HCT116 (cell line): ENCODE measurements at regions not wholly inside any gene's neighbourhood (a gene's known extent, or its start where the extent isn't known, plus 50 kb on each side); places are given as distances from the start of the nearest gene placed in this dataset.

ENCODE experiments used
- ATAC-seq: fragments of 200-7000 bp; cut with Tn5 transposase; 2 replicates; pipeline ENCODE4 v1.9.1; 2020; ENCODE audit warnings: mild to moderate bottlenecking, moderate library complexity
- BruUV-seq: library from RNA; stranded (reverse); fragments of 400-500 nt; replicated peaks from 2 replicates; lab custom pipeline; 2021; lab: Mats Ljungman, UMichigan
- CTCF ChIA-PET: fragments of 300-600 bp; sonication (Branson Sonifier 250); formaldehyde crosslinking; loops from one replicate; lab custom pipeline; 2021; ENCODE audit warnings: antibody characterized with exemption; lab: Charles Lee
- POLR2A ChIA-PET: fragments of 300-600, 350-600 bp; sonication (Branson Sonifier 250); formaldehyde crosslinking; loops from one replicate; lab custom pipeline; 2021; ENCODE audit warnings: antibody characterized with exemption; lab: Charles Lee
- RAD21 ChIA-PET, 2 experiments: fragments of 300-600 bp; sonication (Branson Sonifier 250); formaldehyde crosslinking; loops; one replicate each; lab custom pipeline; 2023; ENCODE audit warnings: low total read pairs in 2 of 2; ENCODE audit not compliant: uncharacterized antibody in 2 of 2, unreplicated experiment in 2 of 2, low non-redundant PET in 1 of 2; lab: Charles Lee
- DNase-seq: peaks from one replicate; pipeline ENCODE4 v3.0.0-alpha.2; 2010; ENCODE audit warnings: low read depth, low spot score
- H2AFZ ChIP-seq: fragments of 200-600 bp; shearing (Covaris generic), sonication (generic); 2 replicates; pipeline ENCODE4 v1.6.1; 2017; ENCODE audit warnings: low read depth, mixed run types, mixed read lengths, antibody characterized with exemption, low read length; ENCODE audit not compliant: poor library complexity, severe bottlenecking
- H3K27ac ChIP-seq: 2 replicates; pipeline ENCODE4 v1.5.1; 2012; ENCODE audit warnings: low read depth, low read length
- H3K27me3 ChIP-seq: fragments of 200-600 bp; sonication (generic); 2 replicates; pipeline ENCODE4 v1.6.1; 2016; ENCODE audit warnings: mixed run types, low read length, mixed read lengths; ENCODE audit not compliant: insufficient read depth
- H3K36me3 ChIP-seq, 2 experiments: fragments of 200-500 bp in 1 of 2; fragments of 200-600 bp in 1 of 2; sonication (Bioruptor generic) in 1 of 2; sonication (generic) in 1 of 2; 2 replicates each; pipeline versions ENCODE4 v1.5.1 to v1.6.1; 2014 to 2016; ENCODE audit warnings: low read length in 2 of 2, inconsistent platforms in 1 of 2, mixed read lengths in 1 of 2, mixed run types in 1 of 2; ENCODE audit not compliant: insufficient read depth in 2 of 2, control insufficient read depth in 1 of 2
- H3K4me1 ChIP-seq, 2 experiments: fragments of 200-600 bp in 1 of 2; sonication (generic) in 1 of 2; 2 replicates each; pipeline versions ENCODE4 v1.5.1 to v1.6.1; 2012 to 2017; ENCODE audit warnings: low read length in 2 of 2, inconsistent platforms in 1 of 2, mild to moderate bottlenecking in 1 of 2, mixed read lengths in 1 of 2, mixed run types in 1 of 2, moderate library complexity in 1 of 2; ENCODE audit not compliant: insufficient read depth in 2 of 2, control insufficient read depth in 1 of 2
- H3K4me2 ChIP-seq: fragments of 200-600 bp; sonication (generic); 2 replicates; pipeline ENCODE4 v1.6.1; 2017; ENCODE audit warnings: mixed run types, low read length, mixed read lengths
- H3K4me3 ChIP-seq, 2 experiments: fragments of 200-600 bp in 1 of 2; sonication (generic) in 1 of 2; replicated peaks in 1 of 2; 2 replicates each; pipeline ENCODE4 v1.5.1; 2011 to 2016; ENCODE audit warnings: low read length in 2 of 2, control low read depth in 1 of 2, low read depth in 1 of 2, mild to moderate bottlenecking in 1 of 2, mixed read lengths in 1 of 2, mixed run types in 1 of 2
- H3K79me2 ChIP-seq: fragments of 200-600 bp; sonication (generic); 2 replicates; pipeline ENCODE4 v1.6.1; 2017; ENCODE audit warnings: mild to moderate bottlenecking, mixed run types, low read length, moderate library complexity, mixed read lengths; ENCODE audit not compliant: insufficient read depth
- H3K9ac ChIP-seq: fragments of 200-600 bp; sonication (generic); 2 replicates; pipeline ENCODE4 v1.6.1; 2016; ENCODE audit warnings: low read length, mixed read lengths
- H3K9me2 ChIP-seq: fragments of 200-600 bp; sonication (generic), shearing (Covaris generic); 2 replicates; pipeline ENCODE4 v1.6.1; 2017; ENCODE audit warnings: mixed run types, mild to moderate bottlenecking, moderate library complexity; ENCODE audit not compliant: insufficient read depth
- H3K9me3 ChIP-seq, 2 experiments: fragments of 200-500 bp in 1 of 2; fragments of 200-600 bp in 1 of 2; sonication (Bioruptor generic) in 1 of 2; sonication (generic) in 1 of 2; 2 replicates each; pipeline ENCODE4 v1.6.1; 2014 to 2017; ENCODE audit warnings: low read length in 2 of 2, mixed read lengths in 2 of 2, inconsistent platforms in 1 of 2, low read depth in 1 of 2, mild to moderate bottlenecking in 1 of 2, mixed run types in 1 of 2, moderate library complexity in 1 of 2; ENCODE audit not compliant: control insufficient read depth in 1 of 2, insufficient read depth in 1 of 2
- H4K20me1 ChIP-seq: fragments of 200-600 bp; sonication (generic), shearing (Covaris generic); 2 replicates; pipeline ENCODE4 v1.6.1; 2017; ENCODE audit warnings: mixed run types, mild to moderate bottlenecking, moderate library complexity; ENCODE audit not compliant: insufficient read depth
- ATF3 ChIP-seq: IDR thresholded peaks from 2 replicates; pipeline ENCODE4 v1.6.1; 2012
- CBX3 ChIP-seq: IDR thresholded peaks from 2 replicates; pipeline ENCODE4 v1.6.1; 2012; ENCODE audit warnings: low read depth
- CEBPB ChIP-seq: IDR thresholded peaks from 2 replicates; pipeline ENCODE4 v1.6.1; 2012; ENCODE audit warnings: low read depth
- ELF1 ChIP-seq: IDR thresholded peaks from 2 replicates; pipeline ENCODE4 v1.6.1; 2012; ENCODE audit warnings: low read depth, borderline replicate concordance
- EZH2 ChIP-seq: fragments of 200-600 bp; sonication (generic); IDR thresholded peaks from 2 replicates; pipeline ENCODE4 v1.6.1; 2017; ENCODE audit warnings: antibody characterized with exemption, mixed run types
- FOSL1 ChIP-seq: IDR thresholded peaks from 2 replicates; pipeline ENCODE4 v1.6.1; 2012; ENCODE audit warnings: low read depth
- MAX ChIP-seq: IDR thresholded peaks from 2 replicates; pipeline ENCODE4 v1.6.1; 2012
- POLR2A ChIP-seq: IDR thresholded peaks from 2 replicates; pipeline ENCODE4 v1.7.0; 2011; ENCODE audit warnings: borderline replicate concordance; ENCODE audit not compliant: insufficient read depth, insufficient read length; ENCODE audit errors: extremely low read depth
- RAD21 ChIP-seq: IDR thresholded peaks from 2 replicates; pipeline ENCODE4 v1.6.1; 2012; ENCODE audit warnings: low read depth, mild to moderate bottlenecking
- SIN3A ChIP-seq: IDR thresholded peaks from 2 replicates; pipeline ENCODE4 v1.6.1; 2012; ENCODE audit warnings: low read depth
- TCF7L2 ChIP-seq: IDR thresholded peaks from 2 replicates; pipeline ENCODE4 v1.7.0; 2011; ENCODE audit warnings: borderline replicate concordance, inconsistent platforms; ENCODE audit not compliant: insufficient read depth, insufficient read length; ENCODE audit errors: extremely low read depth
- YY1 ChIP-seq: IDR thresholded peaks from 2 replicates; pipeline ENCODE4 v1.6.1; 2011; ENCODE audit warnings: low read length, low read depth, moderate library complexity, mild to moderate bottlenecking; ENCODE audit not compliant: insufficient replicate concordance; ENCODE audit errors: extremely low read depth
- ZFX ChIP-seq: fragments of 450-650 bp; IDR thresholded peaks from 2 replicates; pipeline ENCODE4 v1.6.1; 2017
- intact Hi-C: fragments of 100-400 bp; cut with micrococcal nuclease; formaldehyde crosslinking; loops from 2 replicates; pipeline ENCODE4 v1.10.0; 2022
- TF ChIP-seq, protein P1 (sequence below): IDR thresholded peaks from 2 replicates; pipeline ENCODE4 v1.6.1; 2011; ENCODE audit warnings: mild to moderate bottlenecking, low read length, moderate library complexity; ENCODE audit not compliant: insufficient replicate concordance; ENCODE audit errors: extremely low read depth
- TF ChIP-seq, protein P2 (sequence below): IDR thresholded peaks from 2 replicates; pipeline ENCODE4 v1.6.1; 2012; ENCODE audit warnings: low read depth

GRCh38 chrY:11022734-11023133 lies 1495.1 kb downstream of the TSPY10 start:
- H3K9me2 ChIP-seq = no peaks in the 10 kb centered on the region
- POLR2A ChIA-PET = no interaction called here
- no peak overlapping the region for H2AFZ ChIP-seq
- H3K27ac ChIP-seq = no peak overlapping the region
- H3K27me3 ChIP-seq = no peaks in the 10 kb centered on the region
- BruUV-seq = no TSS peak
- no peaks in the 10 kb centered on the region for H3K36me3 ChIP-seq
- RAD21 ChIA-PET = no interaction called here
- H3K79me2 ChIP-seq = no peaks in the 10 kb centered on the region
- intact Hi-C loops = no loop called here
- no peak for ATAC-seq
- CTCF ChIA-PET = no interaction called here
- no peak overlapping the region for H3K4me2 ChIP-seq
- TF ChIP-seq CEBPB (no peak), RAD21 (no peak), ATF3 (no peak), POLR2A (no peak)
- no peaks in the 10 kb centered on the region for H3K9me3 ChIP-seq
- no peaks in the 10 kb centered on the region for H3K4me1 ChIP-seq
- no peaks in the 10 kb centered on the region for H4K20me1 ChIP-seq
- DNase-seq = no peak
- H3K4me3 ChIP-seq = no peak overlapping the region
- no peak overlapping the region for H3K9ac ChIP-seq

DNA sequence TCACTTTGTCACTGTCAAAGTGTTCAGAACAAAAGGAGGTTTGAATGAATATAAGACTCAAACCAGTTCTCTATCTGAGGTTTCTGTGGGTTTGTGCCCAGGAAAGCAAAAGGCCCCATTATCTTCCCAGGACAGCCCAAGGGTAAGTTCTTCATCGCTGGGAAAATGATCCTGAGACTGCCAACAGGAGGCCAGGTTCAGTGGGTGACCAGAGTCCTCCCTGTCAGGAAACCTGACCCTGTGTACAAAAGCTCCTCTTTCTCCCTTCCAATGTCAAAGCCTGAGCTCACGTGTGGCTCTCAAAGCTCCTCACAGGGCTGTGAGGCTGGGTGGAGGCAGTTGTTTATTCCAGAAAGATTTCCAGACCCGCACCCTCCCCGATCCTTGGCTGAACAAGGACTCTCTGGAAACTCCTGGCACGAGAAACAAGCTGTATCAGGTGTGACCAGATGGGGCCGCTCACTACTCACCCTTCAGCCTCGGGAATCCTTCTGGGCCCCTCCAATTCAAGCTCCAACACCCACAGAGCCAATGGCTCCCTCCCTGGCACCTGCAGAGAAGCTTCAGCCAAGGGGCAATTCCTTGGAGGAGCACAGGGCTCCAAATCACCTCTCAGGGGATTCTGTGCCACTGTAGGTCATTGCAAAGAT lies 1516.7 kb downstream of the TSPY10 start:
- ChIA-PET CTCF (no interaction called here), RAD21 (no interaction called here), POLR2A (no interaction called here)
- DNase-seq (no peak), ATAC-seq (no peak)
- no peaks in the 10 kb centered on the region for H3K4me1 ChIP-seq
- no peaks in the 10 kb centered on the region for H3K9me3 ChIP-seq
- H3K36me3 ChIP-seq = no peaks in the 10 kb centered on the region
- H3K79me2 ChIP-seq = no peaks in the 10 kb centered on the region
- no TSS peak for BruUV-seq
- no peaks in the 10 kb centered on the region for H3K9me2 ChIP-seq
- H2AFZ ChIP-seq = no peak overlapping the region
- H3K27me3 ChIP-seq = no peaks in the 10 kb centered on the region
- no peak overlapping the region for H3K4me2 ChIP-seq
- intact Hi-C loops = no loop called here
- H3K4me3 ChIP-seq = no peak overlapping the region
- no peak overlapping the region for H3K9ac ChIP-seq
- H3K27ac ChIP-seq = no peak overlapping the region
- H4K20me1 ChIP-seq = no peaks in the 10 kb centered on the region
- TF ChIP-seq MAX = no peak
- no peak for TF ChIP-seq TCF7L2
- TF ChIP-seq, protein P1, sequence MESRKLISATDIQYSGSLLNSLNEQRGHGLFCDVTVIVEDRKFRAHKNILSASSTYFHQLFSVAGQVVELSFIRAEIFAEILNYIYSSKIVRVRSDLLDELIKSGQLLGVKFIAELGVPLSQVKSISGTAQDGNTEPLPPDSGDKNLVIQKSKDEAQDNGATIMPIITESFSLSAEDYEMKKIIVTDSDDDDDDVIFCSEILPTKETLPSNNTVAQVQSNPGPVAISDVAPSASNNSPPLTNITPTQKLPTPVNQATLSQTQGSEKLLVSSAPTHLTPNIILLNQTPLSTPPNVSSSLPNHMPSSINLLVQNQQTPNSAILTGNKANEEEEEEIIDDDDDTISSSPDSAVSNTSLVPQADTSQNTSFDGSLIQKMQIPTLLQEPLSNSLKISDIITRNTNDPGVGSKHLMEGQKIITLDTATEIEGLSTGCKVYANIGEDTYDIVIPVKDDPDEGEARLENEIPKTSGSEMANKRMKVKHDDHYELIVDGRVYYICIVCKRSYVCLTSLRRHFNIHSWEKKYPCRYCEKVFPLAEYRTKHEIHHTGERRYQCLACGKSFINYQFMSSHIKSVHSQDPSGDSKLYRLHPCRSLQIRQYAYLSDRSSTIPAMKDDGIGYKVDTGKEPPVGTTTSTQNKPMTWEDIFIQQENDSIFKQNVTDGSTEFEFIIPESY = no peak
- TF ChIP-seq YY1 = no peak
- no peak for TF ChIP-seq ELF1
- no peak for TF ChIP-seq SIN3A
- TF ChIP-seq CBX3 = no peak
- no peak for TF ChIP-seq FOSL1
- TF ChIP-seq EZH2 = no peak
- TF ChIP-seq, protein P2, sequence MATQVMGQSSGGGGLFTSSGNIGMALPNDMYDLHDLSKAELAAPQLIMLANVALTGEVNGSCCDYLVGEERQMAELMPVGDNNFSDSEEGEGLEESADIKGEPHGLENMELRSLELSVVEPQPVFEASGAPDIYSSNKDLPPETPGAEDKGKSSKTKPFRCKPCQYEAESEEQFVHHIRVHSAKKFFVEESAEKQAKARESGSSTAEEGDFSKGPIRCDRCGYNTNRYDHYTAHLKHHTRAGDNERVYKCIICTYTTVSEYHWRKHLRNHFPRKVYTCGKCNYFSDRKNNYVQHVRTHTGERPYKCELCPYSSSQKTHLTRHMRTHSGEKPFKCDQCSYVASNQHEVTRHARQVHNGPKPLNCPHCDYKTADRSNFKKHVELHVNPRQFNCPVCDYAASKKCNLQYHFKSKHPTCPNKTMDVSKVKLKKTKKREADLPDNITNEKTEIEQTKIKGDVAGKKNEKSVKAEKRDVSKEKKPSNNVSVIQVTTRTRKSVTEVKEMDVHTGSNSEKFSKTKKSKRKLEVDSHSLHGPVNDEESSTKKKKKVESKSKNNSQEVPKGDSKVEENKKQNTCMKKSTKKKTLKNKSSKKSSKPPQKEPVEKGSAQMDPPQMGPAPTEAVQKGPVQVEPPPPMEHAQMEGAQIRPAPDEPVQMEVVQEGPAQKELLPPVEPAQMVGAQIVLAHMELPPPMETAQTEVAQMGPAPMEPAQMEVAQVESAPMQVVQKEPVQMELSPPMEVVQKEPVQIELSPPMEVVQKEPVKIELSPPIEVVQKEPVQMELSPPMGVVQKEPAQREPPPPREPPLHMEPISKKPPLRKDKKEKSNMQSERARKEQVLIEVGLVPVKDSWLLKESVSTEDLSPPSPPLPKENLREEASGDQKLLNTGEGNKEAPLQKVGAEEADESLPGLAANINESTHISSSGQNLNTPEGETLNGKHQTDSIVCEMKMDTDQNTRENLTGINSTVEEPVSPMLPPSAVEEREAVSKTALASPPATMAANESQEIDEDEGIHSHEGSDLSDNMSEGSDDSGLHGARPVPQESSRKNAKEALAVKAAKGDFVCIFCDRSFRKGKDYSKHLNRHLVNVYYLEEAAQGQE = no peak
- no peak for TF ChIP-seq RAD21
- TF ChIP-seq POLR2A = no peak
- no peak for TF ChIP-seq ZFX
